A549 (cell line): ENCODE measurements at regions not wholly inside any gene's neighbourhood (a gene's known extent, or its start where the extent isn't known, plus 50 kb on each side); places are given as distances from the start of the nearest gene placed in this dataset.
A peak's percentile ranks its signal among the peaks of the same experiment; 100 is the strongest.

Source experiments
- ATAC-seq, 2 experiments: fragments of 200-7000 bp in 1 of 2; fragments of >200 bp in 1 of 2; cut with Nextera tagmentation in 1 of 2; cut with Tn5 transposase in 1 of 2; 3 replicates each; pipeline versions ENCODE4 v1.8.0 to v1.9.1; 2018 to 2020; ENCODE audit warnings: mild to moderate bottlenecking in 1 of 2, moderate library complexity in 1 of 2
- CTCF ChIA-PET: fragments of 300-600 bp; sonication (Branson Sonifier 250); formaldehyde crosslinking; extraction: SDS; loops from one replicate; lab custom pipeline; 2021; ENCODE audit warnings: antibody characterized with exemption, inconsistent platforms; lab: Yijun Ruan, JAX
- POLR2A ChIA-PET: fragments of 350-600 bp; formaldehyde crosslinking; extraction: SDS; loops from one replicate; lab custom pipeline; 2021; ENCODE audit warnings: antibody characterized with exemption, inconsistent platforms; lab: Yijun Ruan, JAX
- DNase-seq, 2 experiments: peaks; one replicate each; pipeline versions ENCODE4 v3.0.0 to v3.0.0-alpha.2; 2011 to 2016; ENCODE audit warnings: low read depth in 1 of 2, low spot score in 1 of 2
- FAIRE-seq: peaks from 2 replicates; lab custom pipeline; 2011; peaks lifted over from hg19 to GRCh38; lab: Jason Lieb, UNC
- H3K27ac ChIP-seq, 2 experiments: fragments of >200 bp; sonication (Bioruptor Twin); formaldehyde crosslinking; 3 replicates each; pipeline ENCODE4 v1.5.1; 2016 to 2017
- H3K4me1 ChIP-seq: fragments of >200 bp; sonication (Bioruptor Twin); formaldehyde crosslinking; 3 replicates; pipeline ENCODE4 v1.6.1; 2016
- H3K4me2 ChIP-seq: fragments of >200 bp; sonication (Bioruptor Twin); formaldehyde crosslinking; 3 replicates; pipeline ENCODE4 v1.6.1; 2016
- H3K4me3 ChIP-seq: fragments of >200 bp; sonication (Bioruptor Twin); formaldehyde crosslinking; 3 replicates; pipeline ENCODE4 v1.5.1; 2016
- H3K9me3 ChIP-seq: fragments of >200 bp; sonication (Bioruptor Twin); formaldehyde crosslinking; 3 replicates; pipeline ENCODE4 v1.6.1; 2016
- BHLHE40 ChIP-seq: IDR thresholded peaks from 2 replicates; pipeline ENCODE4 v1.6.1; 2012; ENCODE audit warnings: low read depth, low read length, inconsistent platforms
- CBX2 ChIP-seq: fragments of 200-600 bp; sonication (generic); IDR thresholded peaks from 2 replicates; pipeline ENCODE4 v1.6.1; 2016; ENCODE audit warnings: low read depth, mild to moderate bottlenecking, borderline replicate concordance
- CBX8 ChIP-seq: fragments of 200-600 bp; sonication (generic); IDR thresholded peaks from 2 replicates; pipeline ENCODE4 v1.6.1; 2016
- CEBPB ChIP-seq, 2 experiments: fragments of >200 bp in 1 of 2; sonication (Bioruptor Twin) in 1 of 2; formaldehyde crosslinking in 1 of 2; IDR thresholded peaks; 2 replicates each; pipeline ENCODE4 v1.6.1; 2012 to 2016
- CHD2 ChIP-seq: fragments of 150-350 bp; IDR thresholded peaks from 2 replicates; pipeline ENCODE4 v1.6.1; 2014; ENCODE audit warnings: low read length; ENCODE audit not compliant: partially characterized antibody
- EHF ChIP-seq: fragments of 250-450 bp; sonication (Bioruptor Pico); IDR thresholded peaks from 2 replicates; pipeline ENCODE4 v1.5.0; 2020; ENCODE audit warnings: mild to moderate bottlenecking
- ELK1 ChIP-seq: fragments of 150-350 bp; IDR thresholded peaks from 2 replicates; pipeline ENCODE4 v1.6.1; 2014; ENCODE audit warnings: low read depth, mild to moderate bottlenecking, low read length
- FOSL2 ChIP-seq, 2 experiments: fragments of 450-650 bp in 1 of 2; fragments of >200 bp in 1 of 2; sonication (Bioruptor Twin) in 1 of 2; formaldehyde crosslinking; IDR thresholded peaks; 2 replicates each; pipeline versions ENCODE4 v1.5.0 to v1.6.1; 2016 to 2020; ENCODE audit warnings: mild to moderate bottlenecking in 1 of 2, moderate library complexity in 1 of 2
- HDAC2 ChIP-seq: fragments of 200-600 bp; sonication (generic); IDR thresholded peaks from 2 replicates; pipeline ENCODE4 v1.6.1; 2016
- HEYL ChIP-seq: fragments of 250-450 bp; sonication (Bioruptor Pico); IDR thresholded peaks from 2 replicates; pipeline ENCODE4 v1.8.0; 2021; ENCODE audit warnings: mild to moderate bottlenecking, moderate library complexity
- HOXA7 ChIP-seq: fragments of 250-450 bp; sonication (Bioruptor Pico); IDR thresholded peaks from 2 replicates; pipeline ENCODE4 v1.5.0; 2020; ENCODE audit warnings: mild to moderate bottlenecking, moderate library complexity
- JUN ChIP-seq, 2 experiments: fragments of >200 bp; sonication (Bioruptor Twin); formaldehyde crosslinking; IDR thresholded peaks; 2 replicates in 1 of 2; 3 replicates in 1 of 2; pipeline ENCODE4 v1.6.1; 2016 to 2017
- JUNB ChIP-seq: fragments of >200 bp; sonication (Bioruptor Twin); formaldehyde crosslinking; IDR thresholded peaks from 2 replicates; pipeline ENCODE4 v1.6.1; 2016
- NFE2L2 ChIP-seq: fragments of 150-350 bp; conservative IDR thresholded peaks from 2 replicates; pipeline ENCODE4 v1.6.1; 2014; ENCODE audit warnings: low read length
- NR3C1 ChIP-seq: fragments of >200 bp; sonication (Bioruptor Twin); formaldehyde crosslinking; IDR thresholded peaks from 3 replicates; pipeline ENCODE4 v1.6.1; 2017
- POLR2A ChIP-seq: IDR thresholded peaks from 2 replicates; pipeline ENCODE4 v1.6.1; 2012; ENCODE audit warnings: mild to moderate bottlenecking, low read length
- RAD21 ChIP-seq, 2 experiments: fragments of >200 bp in 1 of 2; sonication (Bioruptor Twin) in 1 of 2; formaldehyde crosslinking in 1 of 2; IDR thresholded peaks in 1 of 2; conservative IDR thresholded peaks in 1 of 2; 2 replicates in 1 of 2; 3 replicates in 1 of 2; pipeline ENCODE4 v1.6.1; 2012 to 2018; ENCODE audit warnings: inconsistent platforms in 1 of 2
- SMC3 ChIP-seq: fragments of >200 bp; sonication (Bioruptor Twin); formaldehyde crosslinking; IDR thresholded peaks from 3 replicates; pipeline ENCODE4 v1.6.1; 2018; ENCODE audit warnings: inconsistent platforms
- TP53 ChIP-seq: fragments of 250-450 bp; sonication (Bioruptor Pico); IDR thresholded peaks from 2 replicates; pipeline ENCODE4 v1.5.0; 2021; ENCODE audit warnings: mild to moderate bottlenecking, moderate library complexity
- ZFP36 ChIP-seq: fragments of 450-650 bp; IDR thresholded peaks from 2 replicates; pipeline ENCODE4 v1.6.1; 2014; ENCODE audit warnings: borderline replicate concordance; ENCODE audit not compliant: partially characterized antibody
- ZNF302 ChIP-seq: fragments of 250-450 bp; sonication (Bioruptor Pico); IDR thresholded peaks from 2 replicates; pipeline ENCODE4 v1.9.0; 2021; ENCODE audit warnings: inconsistent platforms, mild to moderate bottlenecking, moderate library complexity
- WGBS: methylation state at CpG from one replicate; pipeline ENCODE4 v1.1.6; 2017; ENCODE audit errors: missing lambda C conversion rate; 5-methylcytosine and 5-hydroxymethylcytosine counted together
- TF ChIP-seq, protein P1 (sequence below): IDR thresholded peaks from 2 replicates; pipeline ENCODE4 v1.6.1; 2012
- TF ChIP-seq, protein P2 (sequence below): fragments of >200 bp; sonication (Bioruptor Twin); formaldehyde crosslinking; IDR thresholded peaks from 3 replicates; pipeline ENCODE4 v1.5.1; 2016

DNA sequence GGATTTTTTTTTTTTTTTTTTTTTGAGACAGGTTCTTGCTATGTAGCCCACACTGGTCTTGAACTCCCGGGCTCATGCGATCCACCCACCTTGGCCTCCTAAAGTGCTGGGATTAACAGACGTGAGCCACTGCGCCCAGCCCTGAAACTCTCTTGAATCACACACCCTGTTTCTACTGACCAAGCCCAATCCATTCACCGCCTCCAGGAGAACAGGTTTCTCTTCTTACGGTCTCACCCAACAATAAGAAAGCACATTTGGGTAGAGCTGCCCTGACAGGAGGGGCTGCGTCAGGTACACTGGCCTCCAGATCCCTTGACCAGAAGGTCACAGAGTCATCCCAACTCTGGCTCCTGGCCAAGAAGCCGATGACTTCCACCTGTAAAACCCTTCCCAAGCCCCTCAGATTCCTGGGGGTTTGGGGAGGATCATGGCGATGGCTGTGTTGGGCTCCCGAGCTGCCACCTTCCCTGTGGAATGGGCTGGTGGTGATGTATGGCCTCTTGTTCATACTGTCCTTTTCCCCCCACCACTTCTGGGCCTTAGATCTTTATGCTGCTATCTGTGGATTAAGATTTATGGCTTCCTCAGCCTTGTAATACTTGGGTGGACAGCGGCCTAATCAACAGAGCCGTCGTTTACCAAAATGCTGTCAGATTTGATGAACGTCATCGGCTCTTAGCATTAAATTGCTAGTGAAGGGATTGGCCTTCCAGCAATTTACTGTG is 89.1 kb downstream of the KATNIP start:
- TF ChIP-seq ZFP36 (no peak), BHLHE40 (no peak), JUN (IDR thresholded peaks at IDR 0.05) (no peak), FOSL2 (IDR thresholded peaks at IDR 0.05) (no peak), FOSL2 (CRISPR knock-in tag; IDR thresholded peaks at IDR 0.05) (no peak), CHD2 (no peak), CEBPB (IDR thresholded peaks at IDR 0.05) (no peak), JUNB (no peak)
- TF ChIP-seq, protein P1, sequence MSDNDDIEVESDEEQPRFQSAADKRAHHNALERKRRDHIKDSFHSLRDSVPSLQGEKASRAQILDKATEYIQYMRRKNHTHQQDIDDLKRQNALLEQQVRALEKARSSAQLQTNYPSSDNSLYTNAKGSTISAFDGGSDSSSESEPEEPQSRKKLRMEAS = no peak
- TF ChIP-seq, all 56 proteins: peak for 0
- Histone ChIP-seq H3K4me1 (no peaks in the 10 kb centered on the region), H3K4me2 (no peak overlapping the region), H3K27ac (no peak overlapping the region), H3K4me3 (no peak overlapping the region), H3K9me3 (no peaks in the 10 kb centered on the region)
- DNase-seq (no peak), ATAC-seq (no peak), FAIRE-seq (no peak)
- ChIA-PET CTCF (interaction anchor here (0.6 to 6.3 kb wide), 16 partner anchors 9 to 468 kb away, joined by 3 to 50 read pairs (median 4); no protein-coding TSS in a partner anchor), POLR2A (no interaction called here)
- WGBS = 87% methylated on average over 15 of the region's 15 CpGs

DNA sequence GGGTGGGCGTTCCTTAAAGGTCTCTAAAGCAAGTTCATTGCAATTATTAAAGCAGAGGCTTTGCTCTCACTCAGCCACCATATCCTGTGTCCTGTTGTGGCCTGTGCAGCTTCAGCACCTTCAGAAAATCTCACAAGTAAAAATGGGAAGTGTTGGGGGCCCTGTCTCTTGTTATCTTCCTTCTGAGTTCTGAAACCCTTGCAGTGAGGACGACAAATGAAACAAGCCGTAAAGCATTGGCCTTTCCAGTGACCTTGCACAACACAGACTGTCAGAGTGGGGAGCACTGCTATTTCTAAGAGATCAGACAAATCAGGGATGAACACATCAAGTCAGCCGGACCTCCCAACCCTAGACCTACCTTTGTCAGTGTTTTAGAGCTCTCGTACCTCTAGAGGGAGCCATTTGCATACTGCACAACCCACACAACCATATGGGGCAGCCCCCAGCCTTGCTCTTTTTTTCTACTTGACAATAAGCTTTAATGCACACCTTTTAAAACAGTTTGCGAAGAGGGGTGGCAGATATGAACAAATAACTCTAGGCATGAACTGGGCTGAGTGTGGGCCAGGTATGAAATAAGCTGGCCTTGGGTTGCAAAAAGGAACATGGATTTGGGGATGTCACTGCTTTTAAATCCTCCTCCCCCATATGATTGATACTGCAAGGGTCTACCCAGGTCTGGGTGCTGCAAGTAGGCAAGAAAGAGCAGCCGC is 89.8 kb downstream of the KATNIP start:
- TF ChIP-seq RAD21 (conservative IDR thresholded peaks at IDR 0.05 in 1 of 2, IDR thresholded peaks at IDR 0.05 in 1 of 2) (peak; percentile 73 to 75), ZNF302 (CRISPR knock-in tag) (no peak), SMC3 (peak; percentile 49)
- TF ChIP-seq, protein P2, sequence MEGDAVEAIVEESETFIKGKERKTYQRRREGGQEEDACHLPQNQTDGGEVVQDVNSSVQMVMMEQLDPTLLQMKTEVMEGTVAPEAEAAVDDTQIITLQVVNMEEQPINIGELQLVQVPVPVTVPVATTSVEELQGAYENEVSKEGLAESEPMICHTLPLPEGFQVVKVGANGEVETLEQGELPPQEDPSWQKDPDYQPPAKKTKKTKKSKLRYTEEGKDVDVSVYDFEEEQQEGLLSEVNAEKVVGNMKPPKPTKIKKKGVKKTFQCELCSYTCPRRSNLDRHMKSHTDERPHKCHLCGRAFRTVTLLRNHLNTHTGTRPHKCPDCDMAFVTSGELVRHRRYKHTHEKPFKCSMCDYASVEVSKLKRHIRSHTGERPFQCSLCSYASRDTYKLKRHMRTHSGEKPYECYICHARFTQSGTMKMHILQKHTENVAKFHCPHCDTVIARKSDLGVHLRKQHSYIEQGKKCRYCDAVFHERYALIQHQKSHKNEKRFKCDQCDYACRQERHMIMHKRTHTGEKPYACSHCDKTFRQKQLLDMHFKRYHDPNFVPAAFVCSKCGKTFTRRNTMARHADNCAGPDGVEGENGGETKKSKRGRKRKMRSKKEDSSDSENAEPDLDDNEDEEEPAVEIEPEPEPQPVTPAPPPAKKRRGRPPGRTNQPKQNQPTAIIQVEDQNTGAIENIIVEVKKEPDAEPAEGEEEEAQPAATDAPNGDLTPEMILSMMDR = peak; percentile 75
- H3K27ac ChIP-seq = no peak overlapping the region
- FAIRE-seq = no peak
- H3K4me2 ChIP-seq = no peak overlapping the region
- CTCF ChIA-PET = interaction anchor here (0.6 to 6.3 kb wide), 31 partner anchors 9 to 468 kb away, joined by 3 to 50 read pairs (median 4); no protein-coding TSS in a partner anchor
- POLR2A ChIA-PET = no interaction called here
- H3K4me1 ChIP-seq = no peaks in the 10 kb centered on the region
- no peaks in the 10 kb centered on the region for H3K9me3 ChIP-seq
- WGBS = 64% methylated on average over 7 of the region's 7 CpGs
- ATAC-seq = peak; percentile 80 to 93; a peak in 5 of 6 replicates
- DNase-seq = peak; percentile 53 to 57
- H3K4me3 ChIP-seq = no peak overlapping the region

GRCh38 chr16:27640277-27640600 is 90.3 kb downstream of the KATNIP start:
- Histone ChIP-seq H3K4me2 (no peak overlapping the region), H3K9me3 (no peaks in the 10 kb centered on the region), H3K4me1 (no peaks in the 10 kb centered on the region), H3K4me3 (no peak overlapping the region)
- WGBS = 84% methylated on average over 6 of the region's 6 CpGs
- FAIRE-seq = no peak
- ChIA-PET CTCF (interaction anchor here (0.6 to 6.3 kb wide), 30 partner anchors 9 to 467 kb away, joined by 3 to 50 read pairs (median 4); no protein-coding TSS in a partner anchor), POLR2A (no interaction called here)
- peak; percentile 27 to 42; a peak in 3 of 6 replicates for ATAC-seq
- TF ChIP-seq CBX2 = no peak
- TF ChIP-seq EHF (CRISPR knock-in tag) = no peak
- no peak for TF ChIP-seq HDAC2
- TF ChIP-seq NFE2L2 = no peak
- TF ChIP-seq JUN (IDR thresholded peaks at IDR 0.05) = no peak
- no peak for TF ChIP-seq POLR2A
- no peak for TF ChIP-seq HOXA7 (CRISPR knock-in tag)
- TF ChIP-seq HEYL (CRISPR knock-in tag) = no peak
- TF ChIP-seq TP53 (CRISPR knock-in tag) = no peak
- TF ChIP-seq NR3C1 = no peak
- no peak for TF ChIP-seq ELK1
- no peak for TF ChIP-seq CBX8
- TF ChIP-seq, all 56 proteins: peak for 0
- no peak for DNase-seq
- no peak overlapping the region for H3K27ac ChIP-seq
